Liver (tissue), 3 donors: ENCODE measurements at regions not wholly inside any gene's neighbourhood (a gene's known extent, or its start where the extent isn't known, plus 50 kb on each side); places are given as distances from the start of the nearest gene placed in this dataset.

Source experiments
- CTCF ChIP-seq: fragments of 150-350 bp; IDR thresholded peaks from 2 replicates; pipeline ENCODE4 v1.5.1; 2017; ENCODE audit warnings: improper control_type of control experiment, low read depth, low read length; ENCODE audit not compliant: missing input control
- EGR1 ChIP-seq, 2 donors: IDR thresholded peaks; 2 replicates each; pipeline ENCODE4 v1.6.1; 2016 to 2018; ENCODE audit warnings: antibody characterized with exemption in 2 of 2, low read depth in 2 of 2
- HNF4A ChIP-seq, 2 donors: conservative IDR thresholded peaks; 2 replicates each; pipeline ENCODE4 v1.6.1; 2016; ENCODE audit warnings: antibody characterized with exemption in 2 of 2, mild to moderate bottlenecking in 2 of 2
- HNF4G ChIP-seq: IDR thresholded peaks from 2 replicates; pipeline ENCODE4 v1.6.1; 2016; ENCODE audit warnings: antibody characterized with exemption
- JUND ChIP-seq, 2 donors: IDR thresholded peaks; 2 replicates each; pipeline ENCODE4 v1.6.1; 2016; ENCODE audit warnings: antibody characterized with exemption in 2 of 2
- MAX ChIP-seq: IDR thresholded peaks from 2 replicates; pipeline ENCODE4 v1.6.1; 2016; ENCODE audit warnings: antibody characterized with exemption
- RAD21 ChIP-seq, 2 donors: IDR thresholded peaks; 2 replicates each; pipeline ENCODE4 v1.6.1; 2016; ENCODE audit warnings: antibody characterized with exemption in 2 of 2, mild to moderate bottlenecking in 2 of 2
- SP1 ChIP-seq: IDR thresholded peaks from 2 replicates; pipeline ENCODE4 v1.6.1; 2018; ENCODE audit warnings: antibody characterized with exemption, mild to moderate bottlenecking
- TAF1 ChIP-seq: conservative IDR thresholded peaks from 2 replicates; pipeline ENCODE4 v1.6.1; 2016; ENCODE audit warnings: antibody characterized with exemption, mild to moderate bottlenecking
- YY1 ChIP-seq: IDR thresholded peaks from 2 replicates; pipeline ENCODE4 v1.6.1; 2016; ENCODE audit warnings: antibody characterized with exemption, mild to moderate bottlenecking
- TF ChIP-seq, protein P1 (sequence below): IDR thresholded peaks from 2 replicates; pipeline ENCODE4 v1.6.1; 2016; ENCODE audit warnings: antibody characterized with exemption, mild to moderate bottlenecking
- TF ChIP-seq, protein P2 (sequence below): IDR thresholded peaks from 2 replicates; pipeline ENCODE4 v1.6.1; 2016; ENCODE audit warnings: antibody characterized with exemption
- donor health status: healthy.
- donor health status: healthy.

DNA sequence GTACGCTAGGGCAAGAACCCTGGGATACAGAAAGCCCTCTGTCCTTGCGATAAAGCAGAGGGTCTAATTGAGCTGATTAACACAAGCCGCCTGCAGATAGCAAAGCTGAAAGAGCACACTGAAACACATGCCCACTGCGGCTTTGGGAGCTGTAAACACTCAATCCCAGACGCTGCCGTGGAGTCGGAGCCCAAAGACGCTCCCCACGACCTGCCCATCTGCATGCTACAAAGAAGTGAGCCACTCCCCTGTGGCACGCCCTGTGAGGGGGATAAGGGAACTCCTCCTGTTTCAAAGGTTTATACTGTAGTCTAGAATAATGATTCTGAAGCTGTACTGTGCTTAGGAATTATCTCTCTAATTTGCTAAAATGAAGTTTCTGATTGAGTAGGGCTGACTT lies 985.6 kb upstream of the GHITM start:
- TF ChIP-seq RAD21 (IDR thresholded peaks at IDR 0.05) (no peak), CTCF (no peak), MAX (no peak), EGR1 (IDR thresholded peaks at IDR 0.05; ENCODE audit: low read depth in 2 of 2) (no peak), TAF1 (no peak), JUND (IDR thresholded peaks at IDR 0.05) (no peak), YY1 (no peak), HNF4G (no peak), SP1 (no peak), HNF4A (conservative IDR thresholded peaks at IDR 0.05) (no peak)
- TF ChIP-seq, protein P1, sequence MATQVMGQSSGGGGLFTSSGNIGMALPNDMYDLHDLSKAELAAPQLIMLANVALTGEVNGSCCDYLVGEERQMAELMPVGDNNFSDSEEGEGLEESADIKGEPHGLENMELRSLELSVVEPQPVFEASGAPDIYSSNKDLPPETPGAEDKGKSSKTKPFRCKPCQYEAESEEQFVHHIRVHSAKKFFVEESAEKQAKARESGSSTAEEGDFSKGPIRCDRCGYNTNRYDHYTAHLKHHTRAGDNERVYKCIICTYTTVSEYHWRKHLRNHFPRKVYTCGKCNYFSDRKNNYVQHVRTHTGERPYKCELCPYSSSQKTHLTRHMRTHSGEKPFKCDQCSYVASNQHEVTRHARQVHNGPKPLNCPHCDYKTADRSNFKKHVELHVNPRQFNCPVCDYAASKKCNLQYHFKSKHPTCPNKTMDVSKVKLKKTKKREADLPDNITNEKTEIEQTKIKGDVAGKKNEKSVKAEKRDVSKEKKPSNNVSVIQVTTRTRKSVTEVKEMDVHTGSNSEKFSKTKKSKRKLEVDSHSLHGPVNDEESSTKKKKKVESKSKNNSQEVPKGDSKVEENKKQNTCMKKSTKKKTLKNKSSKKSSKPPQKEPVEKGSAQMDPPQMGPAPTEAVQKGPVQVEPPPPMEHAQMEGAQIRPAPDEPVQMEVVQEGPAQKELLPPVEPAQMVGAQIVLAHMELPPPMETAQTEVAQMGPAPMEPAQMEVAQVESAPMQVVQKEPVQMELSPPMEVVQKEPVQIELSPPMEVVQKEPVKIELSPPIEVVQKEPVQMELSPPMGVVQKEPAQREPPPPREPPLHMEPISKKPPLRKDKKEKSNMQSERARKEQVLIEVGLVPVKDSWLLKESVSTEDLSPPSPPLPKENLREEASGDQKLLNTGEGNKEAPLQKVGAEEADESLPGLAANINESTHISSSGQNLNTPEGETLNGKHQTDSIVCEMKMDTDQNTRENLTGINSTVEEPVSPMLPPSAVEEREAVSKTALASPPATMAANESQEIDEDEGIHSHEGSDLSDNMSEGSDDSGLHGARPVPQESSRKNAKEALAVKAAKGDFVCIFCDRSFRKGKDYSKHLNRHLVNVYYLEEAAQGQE: no peak
- TF ChIP-seq, protein P2, sequence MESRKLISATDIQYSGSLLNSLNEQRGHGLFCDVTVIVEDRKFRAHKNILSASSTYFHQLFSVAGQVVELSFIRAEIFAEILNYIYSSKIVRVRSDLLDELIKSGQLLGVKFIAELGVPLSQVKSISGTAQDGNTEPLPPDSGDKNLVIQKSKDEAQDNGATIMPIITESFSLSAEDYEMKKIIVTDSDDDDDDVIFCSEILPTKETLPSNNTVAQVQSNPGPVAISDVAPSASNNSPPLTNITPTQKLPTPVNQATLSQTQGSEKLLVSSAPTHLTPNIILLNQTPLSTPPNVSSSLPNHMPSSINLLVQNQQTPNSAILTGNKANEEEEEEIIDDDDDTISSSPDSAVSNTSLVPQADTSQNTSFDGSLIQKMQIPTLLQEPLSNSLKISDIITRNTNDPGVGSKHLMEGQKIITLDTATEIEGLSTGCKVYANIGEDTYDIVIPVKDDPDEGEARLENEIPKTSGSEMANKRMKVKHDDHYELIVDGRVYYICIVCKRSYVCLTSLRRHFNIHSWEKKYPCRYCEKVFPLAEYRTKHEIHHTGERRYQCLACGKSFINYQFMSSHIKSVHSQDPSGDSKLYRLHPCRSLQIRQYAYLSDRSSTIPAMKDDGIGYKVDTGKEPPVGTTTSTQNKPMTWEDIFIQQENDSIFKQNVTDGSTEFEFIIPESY: no peak
